Spleen (tissue), 11 donors: ENCODE measurements at regions not wholly inside any gene's neighbourhood (a gene's known extent, or its start where the extent isn't known, plus 50 kb on each side); places are given as distances from the start of the nearest gene placed in this dataset.

Experiments
- DNase-seq: peaks from one replicate; pipeline ENCODE4 v3.0.0-alpha.2; 2020
- H3K27ac ChIP-seq, 8 donors: fragments of 200-600 bp; sonication (generic) in 7 of 8; 1 replicate in 4 of 8; 2 replicates in 4 of 8; pipeline versions ENCODE4 v1.5.0 to v1.8.0; 2016 to 2021; ENCODE audit warnings: inconsistent platforms in 4 of 8, mild to moderate bottlenecking in 4 of 8, moderate library complexity in 1 of 8
- H3K27me3 ChIP-seq, 7 donors: fragments of 200-600 bp; sonication (generic) in 6 of 7; replicated peaks in 1 of 7; 1 replicate in 4 of 7; 2 replicates in 3 of 7; pipeline versions ENCODE4 v1.5.0 to v1.8.0; 2016 to 2021; ENCODE audit warnings: inconsistent platforms in 3 of 7, mild to moderate bottlenecking in 1 of 7
- H3K36me3 ChIP-seq, 6 donors: fragments of 200-600 bp; sonication (generic) in 5 of 6; 1 replicate in 4 of 6; 2 replicates in 2 of 6; pipeline versions ENCODE4 v1.5.0 to v1.8.0; 2016 to 2021; ENCODE audit warnings: inconsistent platforms in 2 of 6
- H3K4me1 ChIP-seq, 6 donors: fragments of 200-600 bp; sonication (generic) in 5 of 6; 1 replicate in 3 of 6; 2 replicates in 3 of 6; pipeline versions ENCODE4 v1.5.0 to v1.8.0; 2016 to 2021; ENCODE audit warnings: inconsistent platforms in 3 of 6
- H3K4me3 ChIP-seq, 8 donors: fragments of 200-600 bp; sonication (generic) in 7 of 8; 1 replicate in 4 of 8; 2 replicates in 4 of 8; pipeline versions ENCODE4 v1.5.0 to v1.8.0; 2016 to 2021; ENCODE audit warnings: inconsistent platforms in 4 of 8, mild to moderate bottlenecking in 4 of 8, moderate library complexity in 2 of 8
- H3K9me3 ChIP-seq, 8 donors: fragments of 200-600 bp; sonication (generic) in 7 of 8; 1 replicate in 4 of 8; 2 replicates in 4 of 8; pipeline versions ENCODE4 v1.5.0 to v1.8.0; 2016 to 2021; ENCODE audit warnings: inconsistent platforms in 4 of 8
- CTCF ChIP-seq, 11 experiments: fragments of 200-600 bp in 7 of 11; fragments of 450-650 bp in 4 of 11; sonication (generic) in 4 of 11; IDR thresholded peaks in 8 of 11; conservative IDR thresholded peaks in 3 of 11; 1 replicate in 7 of 11; 2 replicates in 4 of 11; pipeline versions ENCODE4 v1.4.0 to v1.8.0; 2016 to 2021; ENCODE audit warnings: antibody characterized with exemption in 11 of 11, inconsistent platforms in 4 of 11, mild to moderate bottlenecking in 1 of 11
- POLR2A ChIP-seq, 3 donors: fragments of 450-650 bp; IDR thresholded peaks; one replicate each; pipeline ENCODE4 v1.5.1; 2017; ENCODE audit warnings: antibody characterized with exemption in 3 of 3, mild to moderate bottlenecking in 1 of 3
- POLR2AphosphoS5 ChIP-seq, 3 donors: sonication (generic); formaldehyde crosslinking; IDR thresholded peaks; one replicate each; pipeline ENCODE4 v1.5.1; 2017; ENCODE audit warnings: antibody characterized with exemption in 3 of 3
- WGBS, 5 donors: extraction: QIAGEN DNeasy Blood & Tissue Kit in 3 of 5; methylation state at CpG; one replicate each; pipeline versions ENCODE4 v1.1.5 to v1.1.7; 2013 to 2018; 5-methylcytosine and 5-hydroxymethylcytosine counted together
- intact Hi-C: fragments of 100-400 bp; cut with DNase I; formaldehyde crosslinking; loops from one replicate; pipeline ENCODE4 v1.15.0; 2023; ENCODE audit warnings: low total_unique reads
- donor health status: healthy with polysubstance abuse.
- donor health status: DM: no; HTN: no; CAD: no; lungs with moderate emphysema.
- donor health status: DM: no; HTN: no; CAD: no.
- donor health status: Bipolar disorder and iron deficiency.
- donor health status: healthy.
- donor health status: DM: no; HTN: no; CAD: no.
- donor health status: DM: yes; HTN: yes; CAD: no.

- TF ChIP-seq CTCF (IDR thresholded peaks at IDR 0.05 in 8 of 11, conservative IDR thresholded peaks at IDR 0.05 in 3 of 11) (no peak), POLR2AphosphoS5 (IDR thresholded peaks at IDR 0.05) (no peak), POLR2A (IDR thresholded peaks at IDR 0.05) (no peak)
- intact Hi-C loops, result no loop called here
- no peak overlapping the region for H3K27ac ChIP-seq
- no peaks in the 10 kb centered on the region for H3K36me3 ChIP-seq
- no peak overlapping the region for H3K4me3 ChIP-seq
- no peaks in the 10 kb centered on the region for H3K9me3 ChIP-seq
- no peak for DNase-seq
- WGBS, 5 donors, result 86 to 92% (median 90%) methylated on average over 4 of the region's 4 CpGs
- H3K4me1 ChIP-seq, result no peaks in the 10 kb centered on the region
- H3K27me3 ChIP-seq, result no peaks in the 10 kb centered on the region
Measured at GRCh38 chr13:47112205-47112902, 215.5 kb upstream of the HTR2A start.

DNA sequence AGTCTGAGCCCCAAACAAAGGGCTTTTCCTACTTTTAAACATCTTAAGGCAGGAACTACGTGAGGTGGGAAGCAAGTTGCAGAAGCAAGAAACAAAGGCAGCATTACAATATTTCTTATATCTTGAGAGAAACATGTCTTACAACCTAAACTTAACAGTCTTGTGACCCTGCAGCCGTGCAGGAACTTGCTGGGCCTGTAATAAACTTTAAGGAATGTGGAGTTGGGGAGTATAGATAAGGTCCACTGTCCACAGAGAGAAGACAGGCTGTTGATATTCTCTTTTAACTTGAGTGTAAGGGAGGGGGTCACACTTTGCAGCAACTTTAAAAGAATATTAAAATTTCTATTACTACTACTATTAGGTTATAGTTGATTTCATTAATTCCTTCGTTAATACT lies 214.6 kb upstream of the HTR2A start:
- H3K4me3 ChIP-seq, result no peak overlapping the region
- no peak overlapping the region for H3K27ac ChIP-seq
- H3K27me3 ChIP-seq, result no peaks in the 10 kb centered on the region
- H3K36me3 ChIP-seq, result no peaks in the 10 kb centered on the region
- H3K9me3 ChIP-seq, result no peaks in the 10 kb centered on the region
- H3K4me1 ChIP-seq, result no peaks in the 10 kb centered on the region
- intact Hi-C loops, result no loop called here
- DNase-seq, result no peak
- TF ChIP-seq POLR2AphosphoS5 (IDR thresholded peaks at IDR 0.05) (no peak), CTCF (IDR thresholded peaks at IDR 0.05 in 8 of 11, conservative IDR thresholded peaks at IDR 0.05 in 3 of 11) (no peak)
- 72 to 85% (median 84%) methylated on average over 3 of the region's 3 CpGs for WGBS, 5 donors

DNA sequence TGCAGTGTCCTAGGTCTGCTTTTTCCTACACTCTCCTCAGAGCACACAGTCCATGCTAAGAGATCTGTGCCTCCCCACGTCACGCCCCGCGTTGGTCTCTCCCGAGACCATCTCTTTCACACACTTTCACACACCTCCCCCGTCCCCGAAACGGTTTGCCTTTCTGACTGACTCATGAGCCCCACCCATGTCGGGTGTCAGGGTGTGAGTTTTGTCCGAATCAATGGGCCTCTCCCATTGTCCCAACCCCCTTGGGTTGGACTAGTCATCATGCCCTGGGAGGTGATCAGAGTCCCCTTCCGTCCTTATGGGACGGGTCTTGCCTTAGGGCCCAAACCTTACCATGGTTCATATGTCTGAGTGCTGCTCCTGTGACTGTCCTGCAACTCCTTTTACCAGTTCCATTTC lies 214.0 kb upstream of the HTR2A start:
- TF ChIP-seq POLR2A (IDR thresholded peaks at IDR 0.05), result no peak
- TF ChIP-seq POLR2AphosphoS5 (IDR thresholded peaks at IDR 0.05), result no peak
- TF ChIP-seq CTCF (IDR thresholded peaks at IDR 0.05 in 8 of 11, conservative IDR thresholded peaks at IDR 0.05 in 3 of 11), result no peak
- Histone ChIP-seq H3K36me3 (no peaks in the 10 kb centered on the region), H3K4me3 (no peak overlapping the region), H3K27me3 (no peaks in the 10 kb centered on the region), H3K4me1 (no peaks in the 10 kb centered on the region), H3K27ac (no peak overlapping the region), H3K9me3 (no peaks in the 10 kb centered on the region)
- no peak for DNase-seq
- intact Hi-C loops, result no loop called here
- 88 to 94% (median 91%) methylated on average over 12 of the region's 12 CpGs for WGBS, 5 donors

- intact Hi-C loops, result no loop called here
- 85 to 94% (median 89%) methylated on average over 4 of the region's 4 CpGs for WGBS, 5 donors
- Histone ChIP-seq H3K4me3 (no peak overlapping the region), H3K4me1 (no peaks in the 10 kb centered on the region), H3K27ac (no peak overlapping the region), H3K27me3 (no peaks in the 10 kb centered on the region), H3K36me3 (no peaks in the 10 kb centered on the region), H3K9me3 (peaks cover 0 to 2% (median 0%) of the 10 kb centered on the region in 8 donors)
- no peak for TF ChIP-seq CTCF (IDR thresholded peaks at IDR 0.05 in 8 of 11, conservative IDR thresholded peaks at IDR 0.05 in 3 of 11)
- TF ChIP-seq POLR2AphosphoS5 (IDR thresholded peaks at IDR 0.05), result no peak
- no peak for TF ChIP-seq POLR2A (IDR thresholded peaks at IDR 0.05)
- DNase-seq, result no peak
Measured at GRCh38 chr13:47110141-47110540, 213.3 kb upstream of the HTR2A start.
